ENCODE measurements at regions not wholly inside any gene's neighbourhood (a gene's known extent, or its start where the extent isn't known, plus 50 kb on each side); places are given as distances from the start of the nearest gene placed in this dataset.

- no peak overlapping the region for H3K9ac ChIP-seq (ENCODE audit: low read length)
- H3K27me3 ChIP-seq (ENCODE audit: control insufficient read depth, insufficient read depth, low read length), result no peaks in the 10 kb centered on the region
- no peaks in the 10 kb centered on the region for H3K36me3 ChIP-seq (ENCODE audit: control insufficient read depth, insufficient read depth, low read length)
- no peak overlapping the region for H3K27ac ChIP-seq (ENCODE audit: low read depth, low read length)
- H3K4me3 ChIP-seq (ENCODE audit: low read length), result no peak overlapping the region
- no peaks in the 10 kb centered on the region for H3K4me1 ChIP-seq (ENCODE audit: control insufficient read depth, insufficient read depth, low read length)
Observed at GRCh38 chr5:6222121-6222520, 156.2 kb downstream of the MED10 start.

- no peak overlapping the region for H3K9ac ChIP-seq (ENCODE audit: low read length)
- no peaks in the 10 kb centered on the region for H3K36me3 ChIP-seq (ENCODE audit: control insufficient read depth, insufficient read depth, low read length)
- H3K27me3 ChIP-seq (ENCODE audit: control insufficient read depth, insufficient read depth, low read length), result no peaks in the 10 kb centered on the region
- H3K4me3 ChIP-seq (ENCODE audit: low read length), result no peak overlapping the region
- no peak overlapping the region for H3K27ac ChIP-seq (ENCODE audit: low read depth, low read length)
- no peaks in the 10 kb centered on the region for H3K4me1 ChIP-seq (ENCODE audit: control insufficient read depth, insufficient read depth, low read length)
Observed at GRCh38 chr5:6221141-6221626, 157.2 kb downstream of the MED10 start.

DNA sequence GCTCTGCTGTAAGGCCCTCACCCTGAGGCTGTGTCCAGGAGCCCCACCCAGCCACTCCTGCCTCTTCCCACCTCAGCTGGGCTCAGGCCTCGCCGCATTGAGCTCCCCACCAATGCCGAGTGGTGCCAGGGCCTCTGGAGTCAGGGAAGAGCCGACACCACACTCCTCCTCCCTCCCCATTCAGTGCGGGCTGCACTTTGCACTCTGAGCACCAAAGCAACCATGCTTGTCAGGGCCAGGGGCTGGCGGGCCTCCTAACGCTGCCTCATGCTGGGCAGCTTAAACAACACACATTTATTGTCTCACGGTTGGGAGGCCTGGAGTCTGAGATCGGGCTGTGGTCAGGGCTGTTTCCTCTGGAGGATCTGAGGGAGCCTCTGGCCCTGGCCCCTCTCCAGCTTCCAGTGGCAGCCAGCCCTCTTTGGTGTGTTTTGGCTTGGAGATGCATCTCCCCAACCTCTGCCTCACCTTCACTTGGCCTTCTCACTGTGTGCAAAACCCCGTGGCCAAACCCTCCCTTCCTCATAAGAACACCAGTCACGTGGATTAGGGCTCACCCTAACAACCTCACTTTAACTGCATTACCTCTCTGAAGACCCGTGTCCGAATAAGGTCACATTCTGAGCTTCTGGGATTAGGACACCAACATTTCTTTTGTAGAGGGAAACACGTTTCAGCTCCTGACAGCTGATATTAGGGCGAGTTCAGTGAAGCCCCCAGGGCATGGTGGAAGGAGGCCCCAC lies 157.8 kb downstream of the MED10 start:
- Histone ChIP-seq H3K4me3 (ENCODE audit: low read length) (no peak overlapping the region), H3K27ac (ENCODE audit: low read depth, low read length) (no peak overlapping the region), H3K4me1 (ENCODE audit: control insufficient read depth, insufficient read depth, low read length) (no peaks in the 10 kb centered on the region), H3K36me3 (ENCODE audit: control insufficient read depth, insufficient read depth, low read length) (no peaks in the 10 kb centered on the region), H3K9ac (ENCODE audit: low read length) (no peak overlapping the region), H3K27me3 (ENCODE audit: control insufficient read depth, insufficient read depth, low read length) (no peaks in the 10 kb centered on the region)

DNA sequence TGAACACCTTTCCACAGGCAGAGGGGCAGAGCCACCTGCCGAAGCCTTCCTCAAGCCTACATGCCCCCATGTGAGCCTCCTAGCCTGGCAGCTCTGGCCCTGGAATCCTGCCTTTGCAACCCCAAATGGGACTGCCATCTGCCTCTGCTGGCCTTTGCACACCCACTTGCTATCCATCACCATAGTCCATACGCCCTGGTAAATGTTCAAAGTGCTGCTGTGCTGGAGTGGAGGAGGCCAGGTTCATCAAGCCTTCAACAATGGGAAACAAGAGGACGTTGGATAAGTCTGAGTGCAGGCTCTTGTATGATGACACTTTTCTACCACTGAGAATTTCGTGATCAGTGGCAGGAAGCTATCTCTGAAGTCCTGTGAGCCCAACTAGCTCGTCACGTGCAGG lies 159.8 kb downstream of the MED10 start:
- Histone ChIP-seq H3K27ac (ENCODE audit: low read depth, low read length) (no peak overlapping the region), H3K36me3 (ENCODE audit: control insufficient read depth, insufficient read depth, low read length) (no peaks in the 10 kb centered on the region), H3K27me3 (ENCODE audit: control insufficient read depth, insufficient read depth, low read length) (no peaks in the 10 kb centered on the region), H3K9ac (ENCODE audit: low read length) (no peak overlapping the region), H3K4me1 (ENCODE audit: control insufficient read depth, insufficient read depth, low read length) (no peaks in the 10 kb centered on the region), H3K4me3 (ENCODE audit: low read length) (no peak overlapping the region)

DNA sequence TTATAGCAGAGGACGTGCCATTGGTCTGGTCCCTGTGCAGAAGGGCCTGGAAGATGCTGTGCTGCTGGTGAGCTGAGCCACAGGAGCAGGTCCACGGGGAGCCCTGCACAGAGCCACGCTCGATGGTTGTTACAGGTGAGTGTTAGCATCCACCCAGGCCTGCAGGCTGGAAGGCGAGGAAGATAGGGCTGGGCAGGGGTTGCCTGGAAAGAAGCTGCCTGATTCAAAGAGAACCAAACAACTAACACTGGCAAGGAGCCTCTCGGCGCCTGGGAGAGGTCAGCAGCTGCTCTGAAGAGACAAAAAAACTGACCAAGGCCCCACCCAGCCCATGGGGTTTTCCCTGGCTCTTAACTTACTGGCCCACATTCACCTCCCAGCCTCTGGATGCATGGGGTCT lies 160.2 kb downstream of the MED10 start:
- Histone ChIP-seq H3K36me3 (ENCODE audit: control insufficient read depth, insufficient read depth, low read length) (no peaks in the 10 kb centered on the region), H3K27me3 (ENCODE audit: control insufficient read depth, insufficient read depth, low read length) (no peaks in the 10 kb centered on the region), H3K27ac (ENCODE audit: low read depth, low read length) (no peak overlapping the region), H3K4me1 (ENCODE audit: control insufficient read depth, insufficient read depth, low read length) (no peaks in the 10 kb centered on the region), H3K4me3 (ENCODE audit: low read length) (no peak overlapping the region), H3K9ac (ENCODE audit: low read length) (no peak overlapping the region)

- Histone ChIP-seq H3K4me1 (ENCODE audit: control insufficient read depth, insufficient read depth, low read length) (no peaks in the 10 kb centered on the region), H3K27me3 (ENCODE audit: control insufficient read depth, insufficient read depth, low read length) (no peaks in the 10 kb centered on the region), H3K27ac (ENCODE audit: low read depth, low read length) (no peak overlapping the region), H3K4me3 (ENCODE audit: low read length) (no peak overlapping the region), H3K9ac (ENCODE audit: low read length) (no peak overlapping the region), H3K36me3 (ENCODE audit: control insufficient read depth, insufficient read depth, low read length) (no peaks in the 10 kb centered on the region)
Observed at GRCh38 chr5:6216471-6217075, 161.8 kb downstream of the MED10 start.

GRCh38 chr5:6215891-6216290 lies 162.5 kb downstream of the MED10 start:
- H3K9ac ChIP-seq (ENCODE audit: low read length), result no peak overlapping the region
- no peak overlapping the region for H3K4me3 ChIP-seq (ENCODE audit: low read length)
- H3K27me3 ChIP-seq (ENCODE audit: control insufficient read depth, insufficient read depth, low read length), result no peaks in the 10 kb centered on the region
- no peaks in the 10 kb centered on the region for H3K36me3 ChIP-seq (ENCODE audit: control insufficient read depth, insufficient read depth, low read length)
- H3K4me1 ChIP-seq (ENCODE audit: control insufficient read depth, insufficient read depth, low read length), result no peaks in the 10 kb centered on the region
- no peak overlapping the region for H3K27ac ChIP-seq (ENCODE audit: low read depth, low read length)

DNA sequence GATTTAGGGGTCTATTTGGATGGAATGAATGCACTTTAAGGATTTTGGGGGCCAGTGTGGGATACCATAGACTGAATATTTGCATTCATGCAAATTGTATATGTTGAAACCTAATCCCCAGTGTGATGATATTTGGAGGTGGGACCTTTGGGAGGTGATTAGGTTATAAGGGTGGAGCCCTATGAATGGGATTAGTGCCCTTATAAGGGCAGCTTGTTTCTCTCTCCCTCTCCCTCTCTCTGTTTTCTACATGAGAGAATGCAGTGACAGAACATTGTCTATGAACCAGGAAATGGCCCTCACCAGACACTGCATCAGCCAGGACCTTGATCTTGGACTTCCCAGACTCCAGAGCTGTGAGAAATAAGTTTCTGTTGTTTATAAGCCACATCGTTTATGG lies 166.1 kb downstream of the MED10 start:
- no peak overlapping the region for H3K27ac ChIP-seq (ENCODE audit: low read depth, low read length)
- no peak overlapping the region for H3K9ac ChIP-seq (ENCODE audit: low read length)
- no peaks in the 10 kb centered on the region for H3K36me3 ChIP-seq (ENCODE audit: control insufficient read depth, insufficient read depth, low read length)
- no peaks in the 10 kb centered on the region for H3K4me1 ChIP-seq (ENCODE audit: control insufficient read depth, insufficient read depth, low read length)
- no peaks in the 10 kb centered on the region for H3K27me3 ChIP-seq (ENCODE audit: control insufficient read depth, insufficient read depth, low read length)
- H3K4me3 ChIP-seq (ENCODE audit: low read length), result no peak overlapping the region

GRCh38 chr5:6206501-6206900 lies 171.8 kb downstream of the MED10 start:
- Histone ChIP-seq H3K4me3 (ENCODE audit: low read length) (no peak overlapping the region), H3K4me1 (ENCODE audit: control insufficient read depth, insufficient read depth, low read length) (no peaks in the 10 kb centered on the region), H3K27ac (ENCODE audit: low read depth, low read length) (no peak overlapping the region), H3K9ac (ENCODE audit: low read length) (no peak overlapping the region), H3K27me3 (ENCODE audit: control insufficient read depth, insufficient read depth, low read length) (no peaks in the 10 kb centered on the region), H3K36me3 (ENCODE audit: control insufficient read depth, insufficient read depth, low read length) (no peaks in the 10 kb centered on the region)

DNA sequence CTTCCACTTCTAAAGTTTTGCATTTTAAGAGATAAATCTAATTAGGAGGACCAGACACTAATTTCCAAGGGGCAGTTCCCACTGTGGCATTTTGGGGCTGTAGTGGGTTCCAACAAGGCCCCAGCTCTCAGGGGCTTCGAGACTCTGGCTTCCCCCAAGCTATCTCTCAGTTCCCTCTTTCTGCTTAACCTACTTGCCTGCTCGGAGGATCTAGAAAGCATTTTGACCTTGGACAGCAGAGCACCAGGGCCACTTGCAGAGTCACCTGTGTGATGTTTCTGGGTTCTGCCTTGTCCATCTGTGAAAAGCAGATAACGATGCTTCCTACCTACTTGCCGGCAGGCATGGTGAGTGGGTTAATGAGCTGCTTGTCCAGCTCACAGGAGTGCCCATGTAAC lies 175.4 kb downstream of the MED10 start:
- H3K27me3 ChIP-seq (ENCODE audit: control insufficient read depth, insufficient read depth, low read length), result no peaks in the 10 kb centered on the region
- no peak overlapping the region for H3K4me3 ChIP-seq (ENCODE audit: low read length)
- H3K4me1 ChIP-seq (ENCODE audit: control insufficient read depth, insufficient read depth, low read length), result no peaks in the 10 kb centered on the region
- H3K36me3 ChIP-seq (ENCODE audit: control insufficient read depth, insufficient read depth, low read length), result no peaks in the 10 kb centered on the region
- no peak overlapping the region for H3K27ac ChIP-seq (ENCODE audit: low read depth, low read length)
- no peak overlapping the region for H3K9ac ChIP-seq (ENCODE audit: low read length)

GRCh38 chr5:6202149-6202967 lies 176.0 kb downstream of the MED10 start:
- Histone ChIP-seq H3K9ac (ENCODE audit: low read length) (no peak overlapping the region), H3K4me1 (ENCODE audit: control insufficient read depth, insufficient read depth, low read length) (no peaks in the 10 kb centered on the region), H3K4me3 (ENCODE audit: low read length) (no peak overlapping the region), H3K27ac (ENCODE audit: low read depth, low read length) (no peak overlapping the region), H3K36me3 (ENCODE audit: control insufficient read depth, insufficient read depth, low read length) (no peaks in the 10 kb centered on the region), H3K27me3 (ENCODE audit: control insufficient read depth, insufficient read depth, low read length) (no peaks in the 10 kb centered on the region)

GRCh38 chr5:6201631-6202030 lies 176.7 kb downstream of the MED10 start:
- Histone ChIP-seq H3K4me3 (ENCODE audit: low read length) (no peak overlapping the region), H3K4me1 (ENCODE audit: control insufficient read depth, insufficient read depth, low read length) (no peaks in the 10 kb centered on the region), H3K27me3 (ENCODE audit: control insufficient read depth, insufficient read depth, low read length) (no peaks in the 10 kb centered on the region), H3K27ac (ENCODE audit: low read depth, low read length) (no peak overlapping the region), H3K36me3 (ENCODE audit: control insufficient read depth, insufficient read depth, low read length) (no peaks in the 10 kb centered on the region), H3K9ac (ENCODE audit: low read length) (no peak overlapping the region)
